Fibroblast of pulmonary artery (primary cell): ENCODE measurements at regions not wholly inside any gene's neighbourhood (a gene's known extent, or its start where the extent isn't known, plus 50 kb on each side); places are given as distances from the start of the nearest gene placed in this dataset.

ENCODE experiments used
- DNase-seq: peaks from one replicate; pipeline ENCODE4 v3.0.0-alpha.2; 2010; ENCODE audit warnings: low read depth
- H3K4me3 ChIP-seq: replicated peaks from 2 replicates; pipeline ENCODE4 v1.5.1; 2011; ENCODE audit warnings: low read depth, mild to moderate bottlenecking, control low read depth, low read length, moderate library complexity
- CTCF ChIP-seq: IDR thresholded peaks from 2 replicates; pipeline ENCODE4 v1.5.1; 2011; ENCODE audit warnings: mild to moderate bottlenecking, control low read depth, low read length, inconsistent platforms; ENCODE audit errors: missing control alignments

- H3K4me3 ChIP-seq: no peak overlapping the region
- TF ChIP-seq CTCF: no peak
- DNase-seq: no peak
These were observed 71.0 kb upstream of the HMHB1 start for GRCh38 chr5:143740956-143741355.

GRCh38 chr5:143739746-143740145 lies 72.2 kb upstream of the HMHB1 start:
- TF ChIP-seq CTCF: no peak
- DNase-seq: no peak
- no peak overlapping the region for H3K4me3 ChIP-seq

- no peak for DNase-seq
- TF ChIP-seq CTCF: no peak
- H3K4me3 ChIP-seq: no peak overlapping the region
These were observed 73.3 kb upstream of the HMHB1 start for GRCh38 chr5:143738417-143739401.

GRCh38 chr5:143737062-143737461 lies 74.9 kb upstream of the HMHB1 start:
- no peak overlapping the region for H3K4me3 ChIP-seq
- no peak for DNase-seq
- no peak for TF ChIP-seq CTCF

GRCh38 chr5:143734456-143734780 lies 77.5 kb upstream of the HMHB1 start:
- no peak for DNase-seq
- H3K4me3 ChIP-seq: no peak overlapping the region
- no peak for TF ChIP-seq CTCF

- H3K4me3 ChIP-seq: no peak overlapping the region
These were observed 78.1 kb upstream of the HMHB1 start for GRCh38 chr5:143733665-143734455.

More at GRCh38 chr5:143733665-143734455, 78.1 kb upstream of the HMHB1 start:
- TF ChIP-seq CTCF: no peak
- DNase-seq: peak; percentile 19
